ENCODE measurements at regions not wholly inside any gene's neighbourhood (a gene's known extent, or its start where the extent isn't known, plus 50 kb on each side); places are given as distances from the start of the nearest gene placed in this dataset.
"Not testable (repeated sequence)": the region's sequence is repeated elsewhere in the genome, so short reads cannot be mapped to it uniquely, and the experiment has no call there.

GRCh38 chr2:193170981-193171380, 976.2 kb upstream of the TMEFF2 start:
- not testable (repeated sequence) for DNase-seq (ENCODE audit: low read depth)

- DNase-seq (ENCODE audit: low read depth): no peak
These were observed 961.7 kb upstream of the TMEFF2 start for GRCh38 chr2:193156480-193156879.

- DNase-seq (ENCODE audit: low read depth): no peak
These were observed 959.3 kb upstream of the TMEFF2 start for GRCh38 chr2:193154076-193154475.

GRCh38 chr2:193153576-193153975, 958.8 kb upstream of the TMEFF2 start:
- no peak for DNase-seq (ENCODE audit: low read depth)

GRCh38 chr2:193142467-193142866, 947.7 kb upstream of the TMEFF2 start:
- peak; percentile 1 for DNase-seq (ENCODE audit: low read depth)

- no peak for DNase-seq (ENCODE audit: low read depth)
These were observed 947.3 kb upstream of the TMEFF2 start for GRCh38 chr2:193141998-193142397.

GRCh38 chr2:193140895-193141294, 946.2 kb upstream of the TMEFF2 start:
- DNase-seq (ENCODE audit: low read depth): not testable (repeated sequence)

GRCh38 chr2:193124815-193125214, 930.1 kb upstream of the TMEFF2 start:
- DNase-seq (ENCODE audit: low read depth): no peak

GRCh38 chr2:193114827-193115226, 920.1 kb upstream of the TMEFF2 start:
- DNase-seq (ENCODE audit: low read depth): no peak

- DNase-seq (ENCODE audit: low read depth): no peak
These were observed 918.3 kb upstream of the TMEFF2 start for GRCh38 chr2:193112986-193113385.

- DNase-seq (ENCODE audit: low read depth): peak; percentile 40
These were observed 908.3 kb upstream of the TMEFF2 start for GRCh38 chr2:193103064-193103463.

- DNase-seq (ENCODE audit: low read depth): no peak
These were observed 906.9 kb upstream of the TMEFF2 start for GRCh38 chr2:193101591-193101990.

GRCh38 chr2:193088026-193088425, 893.3 kb upstream of the TMEFF2 start:
- no peak for DNase-seq (ENCODE audit: low read depth)

GRCh38 chr2:193076995-193077394, 882.3 kb upstream of the TMEFF2 start:
- no peak for DNase-seq (ENCODE audit: low read depth)

- no peak for DNase-seq (ENCODE audit: low read depth)
These were observed 880.2 kb upstream of the TMEFF2 start for GRCh38 chr2:193074933-193075332.

- DNase-seq (ENCODE audit: low read depth): no peak
These were observed 877.9 kb upstream of the TMEFF2 start for GRCh38 chr2:193072647-193073046.

GRCh38 chr2:193025556-193025955, 830.8 kb upstream of the TMEFF2 start:
- DNase-seq (ENCODE audit: low read depth): not testable (repeated sequence)

GRCh38 chr2:193024791-193025190, 830.1 kb upstream of the TMEFF2 start:
- DNase-seq (ENCODE audit: low read depth): no peak

- DNase-seq (ENCODE audit: low read depth): no peak
These were observed 817.1 kb upstream of the TMEFF2 start for GRCh38 chr2:193011870-193012269.

GRCh38 chr2:192993059-192993458, 798.3 kb upstream of the TMEFF2 start:
- no peak for DNase-seq (ENCODE audit: low read depth)

- no peak for DNase-seq (ENCODE audit: low read depth)
These were observed 788.4 kb upstream of the TMEFF2 start for GRCh38 chr2:192983173-192983572.

- no peak for DNase-seq (ENCODE audit: low read depth)
These were observed 783.7 kb upstream of the TMEFF2 start for GRCh38 chr2:192978395-192978794.

GRCh38 chr2:192971981-192972380, 777.2 kb upstream of the TMEFF2 start:
- DNase-seq (ENCODE audit: low read depth): no peak

- DNase-seq (ENCODE audit: low read depth): no peak
These were observed 774.3 kb upstream of the TMEFF2 start for GRCh38 chr2:192969055-192969454.

- no peak for DNase-seq (ENCODE audit: low read depth)
These were observed 766.2 kb upstream of the TMEFF2 start for GRCh38 chr2:192960945-192961344.

Measured in iris pigment epithelial cell (primary cell).